ENCODE measurements at regions not wholly inside any gene's neighbourhood (a gene's known extent, or its start where the extent isn't known, plus 50 kb on each side); places are given as distances from the start of the nearest gene placed in this dataset.
"Not testable (repeated sequence)": the region's sequence is repeated elsewhere in the genome, so short reads cannot be mapped to it uniquely, and the experiment has no call there.

GRCh38 chr13:84588023-84588422 lies 705.7 kb upstream of the SLITRK1 start:
- ChIA-PET POLR2A (ENCODE audit: low non-redundant PET) (no interaction called here), CTCF (no interaction called here)
- intact Hi-C loops (cut with micrococcal nuclease; ENCODE audit: unreplicated experiment): no loop called here
- Histone ChIP-seq H3K4me3 (ENCODE audit: low read depth, low read length, poor library complexity, severe bottlenecking) (no peak overlapping the region), H3K27ac (ENCODE audit: low read depth, low read length, poor library complexity, severe bottlenecking) (no peak overlapping the region), H3K9me3 (ENCODE audit: low read depth, low read length, poor library complexity, severe bottlenecking) (no peaks in the 10 kb centered on the region), H3K36me3 (ENCODE audit: insufficient read depth, low read length, poor library complexity, severe bottlenecking) (no peaks in the 10 kb centered on the region), H3K27me3 (replicated peaks; ENCODE audit: insufficient read depth, low read depth, low read length, poor library complexity) (no peaks in the 10 kb centered on the region), H3K4me1 (ENCODE audit: insufficient read depth, low read length, poor library complexity, severe bottlenecking) (no peaks in the 10 kb centered on the region)
- BruUV-seq (replicated peaks): no TSS peak
- no peak for DNase-seq (ENCODE audit: low spot score)
- TF ChIP-seq CTCF (conservative IDR thresholded peaks at IDR 0.05; ENCODE audit: low read depth, low read length): no peak
- TF ChIP-seq EZH2 (IDR thresholded peaks at IDR 0.05; ENCODE audit: borderline replicate concordance, low read depth, low read length, poor library complexity, severe bottlenecking): no peak

- CTCF ChIA-PET: interaction anchor here (0.6 kb wide), 1 partner anchor 31 kb away, joined by 3 read pairs; no protein-coding TSS in a partner anchor
- H3K27ac ChIP-seq (ENCODE audit: low read depth, low read length, poor library complexity, severe bottlenecking); BruUV-seq (replicated peaks); H3K27me3 ChIP-seq (replicated peaks; ENCODE audit: insufficient read depth, low read depth, low read length, poor library complexity); H3K9me3 ChIP-seq (ENCODE audit: low read depth, low read length, poor library complexity, severe bottlenecking); intact Hi-C loops (cut with micrococcal nuclease; ENCODE audit: unreplicated experiment); POLR2A ChIA-PET (ENCODE audit: low non-redundant PET); H3K36me3 ChIP-seq (ENCODE audit: insufficient read depth, low read length, poor library complexity, severe bottlenecking); H3K4me3 ChIP-seq (ENCODE audit: low read depth, low read length, poor library complexity, severe bottlenecking); DNase-seq (ENCODE audit: low spot score); H3K4me1 ChIP-seq (ENCODE audit: insufficient read depth, low read length, poor library complexity, severe bottlenecking): not testable (repeated sequence)
Measured at GRCh38 chr13:84579901-84580300, 697.6 kb upstream of the SLITRK1 start.

GRCh38 chr13:84574851-84575250 lies 692.6 kb upstream of the SLITRK1 start:
- BruUV-seq (replicated peaks): no TSS peak
- DNase-seq (ENCODE audit: low spot score): peak; percentile 42
- peak; percentile 53 for TF ChIP-seq CTCF (conservative IDR thresholded peaks at IDR 0.05; ENCODE audit: low read depth, low read length)
- no peak for TF ChIP-seq EZH2 (IDR thresholded peaks at IDR 0.05; ENCODE audit: borderline replicate concordance, low read depth, low read length, poor library complexity, severe bottlenecking)
- POLR2A ChIA-PET (ENCODE audit: low non-redundant PET): no interaction called here
- Histone ChIP-seq H3K4me3 (ENCODE audit: low read depth, low read length, poor library complexity, severe bottlenecking) (no peak overlapping the region), H3K9me3 (ENCODE audit: low read depth, low read length, poor library complexity, severe bottlenecking) (no peaks in the 10 kb centered on the region), H3K27me3 (replicated peaks; ENCODE audit: insufficient read depth, low read depth, low read length, poor library complexity) (no peaks in the 10 kb centered on the region), H3K27ac (ENCODE audit: low read depth, low read length, poor library complexity, severe bottlenecking) (no peak overlapping the region), H3K36me3 (ENCODE audit: insufficient read depth, low read length, poor library complexity, severe bottlenecking) (no peaks in the 10 kb centered on the region), H3K4me1 (ENCODE audit: insufficient read depth, low read length, poor library complexity, severe bottlenecking) (no peaks in the 10 kb centered on the region)
- intact Hi-C loops (cut with micrococcal nuclease; ENCODE audit: unreplicated experiment): no loop called here
- CTCF ChIA-PET: no interaction called here

GRCh38 chr13:84571264-84571663 lies 689.0 kb upstream of the SLITRK1 start:
- POLR2A ChIA-PET (ENCODE audit: low non-redundant PET): no interaction called here
- CTCF ChIA-PET: no interaction called here
- H3K27me3 ChIP-seq (replicated peaks; ENCODE audit: insufficient read depth, low read depth, low read length, poor library complexity): no peaks in the 10 kb centered on the region
- no TSS peak for BruUV-seq (replicated peaks)
- H3K4me1 ChIP-seq (ENCODE audit: insufficient read depth, low read length, poor library complexity, severe bottlenecking): no peaks in the 10 kb centered on the region
- intact Hi-C loops (cut with micrococcal nuclease; ENCODE audit: unreplicated experiment): no loop called here
- H3K36me3 ChIP-seq (ENCODE audit: insufficient read depth, low read length, poor library complexity, severe bottlenecking): no peaks in the 10 kb centered on the region
- H3K9me3 ChIP-seq (ENCODE audit: low read depth, low read length, poor library complexity, severe bottlenecking): no peaks in the 10 kb centered on the region
- no peak for TF ChIP-seq EZH2 (IDR thresholded peaks at IDR 0.05; ENCODE audit: borderline replicate concordance, low read depth, low read length, poor library complexity, severe bottlenecking)
- no peak; the same call in 1 of the 2 replicates for TF ChIP-seq CTCF (conservative IDR thresholded peaks at IDR 0.05; ENCODE audit: low read depth, low read length)
- H3K4me3 ChIP-seq (ENCODE audit: low read depth, low read length, poor library complexity, severe bottlenecking): no peak overlapping the region
- peak; percentile 7 for DNase-seq (ENCODE audit: low spot score)
- no peak overlapping the region for H3K27ac ChIP-seq (ENCODE audit: low read depth, low read length, poor library complexity, severe bottlenecking)
